Testis (tissue), 2 donors: ENCODE measurements at regions not wholly inside any gene's neighbourhood (a gene's known extent, or its start where the extent isn't known, plus 50 kb on each side); places are given as distances from the start of the nearest gene placed in this dataset.

Experiments used
- POLR2A ChIP-seq: fragments of 450-650 bp; IDR thresholded peaks from one replicate; pipeline ENCODE4 v1.6.1; 2017; ENCODE audit warnings: antibody characterized with exemption, mild to moderate bottlenecking, moderate library complexity
- TF ChIP-seq, protein P1 (sequence below), 3 experiments: fragments of 450-650 bp in 2 of 3; fragments of 200-600 bp in 1 of 3; sonication (generic) in 1 of 3; IDR thresholded peaks; one replicate each; pipeline ENCODE4 v1.5.1; 2016 to 2019; ENCODE audit warnings: antibody characterized with exemption in 3 of 3, mild to moderate bottlenecking in 2 of 3, moderate library complexity in 1 of 3

DNA sequence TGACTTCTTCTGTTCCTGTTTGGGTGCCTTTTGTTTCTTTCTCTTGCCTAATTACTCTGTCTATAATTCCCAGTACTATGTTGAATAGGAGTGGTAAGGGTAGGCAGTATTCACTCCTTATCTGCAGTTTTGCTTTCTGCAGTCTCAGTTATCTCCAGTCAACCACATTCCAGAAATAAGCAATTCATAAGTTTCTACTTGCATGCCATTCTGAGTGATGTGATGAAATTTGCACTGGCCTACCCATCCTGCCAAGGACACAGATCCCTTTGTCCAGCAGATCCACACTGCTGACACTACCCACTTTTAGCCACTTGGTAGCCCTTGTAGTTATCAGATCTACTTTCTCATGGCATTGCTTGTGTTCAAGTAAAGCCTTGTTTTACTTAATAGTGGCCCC lies 971.6 kb upstream of the INTU start:
- TF ChIP-seq, protein P1, sequence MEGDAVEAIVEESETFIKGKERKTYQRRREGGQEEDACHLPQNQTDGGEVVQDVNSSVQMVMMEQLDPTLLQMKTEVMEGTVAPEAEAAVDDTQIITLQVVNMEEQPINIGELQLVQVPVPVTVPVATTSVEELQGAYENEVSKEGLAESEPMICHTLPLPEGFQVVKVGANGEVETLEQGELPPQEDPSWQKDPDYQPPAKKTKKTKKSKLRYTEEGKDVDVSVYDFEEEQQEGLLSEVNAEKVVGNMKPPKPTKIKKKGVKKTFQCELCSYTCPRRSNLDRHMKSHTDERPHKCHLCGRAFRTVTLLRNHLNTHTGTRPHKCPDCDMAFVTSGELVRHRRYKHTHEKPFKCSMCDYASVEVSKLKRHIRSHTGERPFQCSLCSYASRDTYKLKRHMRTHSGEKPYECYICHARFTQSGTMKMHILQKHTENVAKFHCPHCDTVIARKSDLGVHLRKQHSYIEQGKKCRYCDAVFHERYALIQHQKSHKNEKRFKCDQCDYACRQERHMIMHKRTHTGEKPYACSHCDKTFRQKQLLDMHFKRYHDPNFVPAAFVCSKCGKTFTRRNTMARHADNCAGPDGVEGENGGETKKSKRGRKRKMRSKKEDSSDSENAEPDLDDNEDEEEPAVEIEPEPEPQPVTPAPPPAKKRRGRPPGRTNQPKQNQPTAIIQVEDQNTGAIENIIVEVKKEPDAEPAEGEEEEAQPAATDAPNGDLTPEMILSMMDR (IDR thresholded peaks at IDR 0.05) = no peak
- TF ChIP-seq POLR2A = no peak
